GM21381 (cell line): ENCODE measurements at regions not wholly inside any gene's neighbourhood (a gene's known extent, or its start where the extent isn't known, plus 50 kb on each side); places are given as distances from the start of the nearest gene placed in this dataset.

Source experiments
- ATAC-seq: cut with Tn5 transposase; IDR thresholded peaks from one replicate; pipeline ENCODE4 v1.9.1; 2021; ENCODE audit warnings: mild to moderate bottlenecking, moderate library complexity; ENCODE audit not compliant: unreplicated experiment

- peak; percentile 66 for ATAC-seq
These were observed 52.0 kb upstream of the KCNA1 start for GRCh38 chr12:4857472-4858291.

- no peak for ATAC-seq
These were observed 51.3 kb upstream of the KCNA1 start for GRCh38 chr12:4858386-4858785.

GRCh38 chr12:4859478-4860210 lies 50.1 kb upstream of the KCNA1 start:
- ATAC-seq = no peak
